ENCODE measurements at regions not wholly inside any gene's neighbourhood (a gene's known extent, or its start where the extent isn't known, plus 50 kb on each side); places are given as distances from the start of the nearest gene placed in this dataset.

- FAIRE-seq (no peak), DNase-seq (ENCODE audit: low read depth in 1 of 2, low spot score in 2 of 2) (no peak)
- H3K36me3 ChIP-seq (ENCODE audit: control insufficient read depth in 2 of 4, insufficient read depth in 4 of 4, low read length in 3 of 4), result no peaks in the 10 kb centered on the region
- H3K4me3 ChIP-seq (ENCODE audit: extremely low read depth in 1 of 4, insufficient read depth in 2 of 4, low read depth in 3 of 4, low read length in 4 of 4), result no peak overlapping the region
- H3K9me3 ChIP-seq (ENCODE audit: insufficient read depth in 2 of 2, low read depth in 1 of 2, low read length in 1 of 2), result peaks cover 0 to 16% of the 10 kb centered on the region in 2 experiments; a peak in 1 of 4 replicates
- no peak overlapping the region for H4K5ac ChIP-seq (ENCODE audit: insufficient read length, low read depth, low read length)
- no peaks in the 10 kb centered on the region for H3K79me2 ChIP-seq (ENCODE audit: control insufficient read depth in 1 of 2, insufficient read depth in 2 of 2, low read length in 2 of 2)
- H2BK15ac ChIP-seq (ENCODE audit: low read length), result no peak overlapping the region
- no peak overlapping the region for H2BK20ac ChIP-seq (ENCODE audit: low read length)
- H3K4me2 ChIP-seq (ENCODE audit: insufficient read depth in 1 of 2, low read depth in 2 of 2, low read length in 2 of 2), result no peak overlapping the region
- H3K27me3 ChIP-seq (replicated peaks in 1 of 4; ENCODE audit: control insufficient read depth in 3 of 4, extremely low read depth in 1 of 4, insufficient read depth in 3 of 4, low read length in 3 of 4), result no peaks in the 10 kb centered on the region
- H3K4me1 ChIP-seq (replicated peaks in 1 of 4; ENCODE audit: control insufficient read depth in 3 of 4, insufficient read depth in 4 of 4, low read length in 3 of 4), result no peaks in the 10 kb centered on the region
- TF ChIP-seq EGR1 (IDR thresholded peaks at IDR 0.05; ENCODE audit: borderline replicate concordance, low read depth, low read length) (no peak), TAF7 (optimal IDR thresholded peaks at IDR 0.05; ENCODE audit: borderline replicate concordance, low read depth, low read length) (no peak), MAX (IDR thresholded peaks at IDR 0.05) (no peak), FOSL1 (IDR thresholded peaks at IDR 0.05; ENCODE audit: insufficient read depth, low read depth, low read length) (no peak), CHD2 (IDR thresholded peaks at IDR 0.05; ENCODE audit: low read length) (no peak), TCF12 (IDR thresholded peaks at IDR 0.05; ENCODE audit: low read depth, low read length) (no peak), BCL11A (IDR thresholded peaks at IDR 0.05; ENCODE audit: low read depth in 2 of 2, low read length in 2 of 2) (no peak), SP4 (IDR thresholded peaks at IDR 0.05; ENCODE audit: low read length) (no peak)
- H2AFZ ChIP-seq (ENCODE audit: low read length), result no peak overlapping the region
- H3K23ac ChIP-seq (ENCODE audit: insufficient read length), result no peak overlapping the region
- no peak overlapping the region for H3K4ac ChIP-seq (replicated peaks; ENCODE audit: insufficient read length, low read depth, low read length)
- no peak overlapping the region for H3K27ac ChIP-seq (ENCODE audit: low read depth, low read length)
- no peak overlapping the region for H4K91ac ChIP-seq (replicated peaks; ENCODE audit: insufficient read length, low read length)
- H2BK120ac ChIP-seq (replicated peaks; ENCODE audit: low read depth, low read length), result no peak overlapping the region
- no peak overlapping the region for H4K8ac ChIP-seq (ENCODE audit: extremely low read depth, insufficient read depth, low read length)
- no peak overlapping the region for H2BK5ac ChIP-seq (ENCODE audit: low read depth, low read length)
- no peak overlapping the region for H3K14ac ChIP-seq (ENCODE audit: insufficient read length)
- no peak overlapping the region for H2BK12ac ChIP-seq (ENCODE audit: low read depth, low read length)
- H3K18ac ChIP-seq (ENCODE audit: extremely low read depth, low read length), result no peak overlapping the region
- H3K79me1 ChIP-seq (ENCODE audit: low read depth, low read length), result no peaks in the 10 kb centered on the region
- H4K20me1 ChIP-seq (replicated peaks in 1 of 2; ENCODE audit: control insufficient read depth in 1 of 2, insufficient read depth in 2 of 2, low read length in 2 of 2), result no peaks in the 10 kb centered on the region
- H3K23me2 ChIP-seq (ENCODE audit: low read depth, low read length), result no peaks in the 10 kb centered on the region
- ChIA-PET POLR2A (ENCODE audit: partially characterized antibody) (no interaction called here), CTCF (ENCODE audit: partially characterized antibody) (interaction anchor here (0.6 kb wide), 1 partner anchor 728 kb away, joined by 3 read pairs; no protein-coding TSS in a partner anchor)
- H3K56ac ChIP-seq (replicated peaks; ENCODE audit: insufficient read length, low read depth, low read length), result no peak overlapping the region
- no peak overlapping the region for H3K9ac ChIP-seq (replicated peaks in 1 of 4; ENCODE audit: extremely low read depth in 1 of 4, low read depth in 3 of 4, low read length in 3 of 4)
- no peak overlapping the region for H2AK5ac ChIP-seq (ENCODE audit: low read depth, low read length)
These were observed 317.8 kb upstream of the NCAM1 start for GRCh38 chr11:112643416-112643815.

All from H1 (cell line).